GM18861 (cell line): ENCODE measurements at regions not wholly inside any gene's neighbourhood (a gene's known extent, or its start where the extent isn't known, plus 50 kb on each side); places are given as distances from the start of the nearest gene placed in this dataset.

ENCODE experiments used
- ATAC-seq: cut with Tn5 transposase; IDR thresholded peaks from one replicate; pipeline ENCODE4 v1.9.1; 2021; ENCODE audit not compliant: unreplicated experiment

DNA sequence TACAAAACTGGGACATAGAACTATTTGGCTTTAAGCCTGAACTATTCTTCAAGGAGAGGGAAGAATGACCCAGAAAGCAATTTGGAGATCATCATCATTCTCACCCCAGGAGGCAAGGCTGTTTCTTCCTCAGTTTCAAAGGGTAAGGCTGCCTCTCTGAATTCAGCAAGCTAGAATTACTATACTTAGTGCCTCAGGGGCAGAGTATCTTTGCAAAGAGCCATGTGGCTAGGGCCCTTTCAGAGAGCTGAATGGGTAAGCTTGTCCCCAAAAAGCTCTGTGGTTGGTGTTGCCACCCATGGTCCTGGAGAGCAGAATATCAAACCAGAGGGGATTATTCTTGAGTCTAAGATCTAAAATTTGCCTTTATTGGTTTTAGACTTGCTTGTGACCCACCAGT lies 720.3 kb upstream of the ARPP21 start:
- ATAC-seq = no peak

DNA sequence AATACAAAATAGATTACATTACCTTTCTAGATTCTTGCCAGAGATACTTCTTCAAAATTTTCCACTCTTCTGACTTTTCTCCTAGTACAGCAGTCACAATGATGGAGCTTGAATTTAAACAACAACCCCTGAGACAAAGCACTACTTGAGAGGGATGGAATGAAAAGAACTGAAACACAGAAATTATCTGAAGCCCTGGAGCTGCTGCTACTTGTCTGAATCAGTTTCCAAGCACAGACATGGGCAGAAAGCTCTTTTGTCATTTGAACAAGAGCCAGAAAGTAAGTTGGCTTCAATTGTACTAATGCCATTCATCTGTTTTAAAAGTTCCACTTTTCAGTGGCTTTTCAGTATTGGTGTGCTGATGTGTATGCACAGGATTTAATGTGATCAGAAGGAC lies 718.5 kb upstream of the ARPP21 start:
- no peak for ATAC-seq

DNA sequence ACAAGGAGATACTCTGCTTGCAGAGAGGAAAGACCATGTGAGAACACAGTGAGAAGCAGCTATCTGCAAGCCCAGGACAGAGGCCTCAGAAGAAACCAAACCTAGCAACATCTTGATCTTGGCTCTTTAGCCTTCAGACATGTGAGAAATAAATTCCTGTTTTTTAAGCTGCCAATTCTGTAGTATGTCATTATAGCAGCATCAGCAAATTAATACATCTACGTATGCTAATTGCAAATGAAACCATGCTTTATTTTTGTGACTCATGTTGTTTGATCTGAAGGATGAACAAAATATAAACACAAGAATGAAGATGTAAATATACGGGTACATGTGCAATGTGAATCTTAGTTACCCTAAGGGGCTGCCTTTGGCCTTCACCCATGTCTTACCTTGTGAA lies 714.4 kb upstream of the ARPP21 start:
- no peak for ATAC-seq

DNA sequence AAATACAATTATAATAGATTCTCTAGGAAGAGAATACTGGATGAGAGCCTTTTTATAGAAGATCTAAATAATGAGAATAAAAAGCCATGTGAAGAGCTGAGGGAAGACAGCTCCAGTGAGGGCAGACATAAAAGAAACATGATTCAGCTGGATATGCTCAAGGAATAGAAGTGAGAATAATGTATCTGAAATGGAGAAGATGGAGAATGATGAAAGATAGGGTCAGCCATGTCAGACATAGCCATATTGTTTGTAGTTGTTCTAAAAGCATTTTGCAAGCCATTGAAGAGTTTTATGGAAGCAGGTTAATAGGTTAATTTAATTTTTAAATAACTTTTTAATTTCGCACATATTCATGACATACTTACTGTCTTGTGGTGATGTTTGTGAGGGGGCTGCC lies 713.5 kb upstream of the ARPP21 start:
- ATAC-seq = no peak

DNA sequence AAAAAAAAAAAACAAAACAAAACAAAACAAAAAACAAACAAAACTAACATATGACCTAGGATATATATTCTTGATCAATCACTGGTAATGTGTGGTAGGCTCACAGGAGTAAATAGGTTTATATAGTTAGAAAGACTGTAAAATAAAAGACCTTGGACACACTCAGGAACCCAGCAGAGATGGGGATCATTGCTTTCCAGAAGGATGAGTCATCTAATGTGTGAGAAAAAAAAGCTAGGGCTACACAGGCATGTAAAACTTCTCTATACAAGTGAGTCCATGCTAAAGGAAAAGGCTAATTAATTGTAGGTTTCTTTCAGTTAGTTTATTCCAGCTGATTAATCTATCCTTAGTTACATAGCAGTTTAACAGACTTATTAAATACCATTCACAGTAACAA lies 710.3 kb upstream of the ARPP21 start:
- no peak for ATAC-seq

DNA sequence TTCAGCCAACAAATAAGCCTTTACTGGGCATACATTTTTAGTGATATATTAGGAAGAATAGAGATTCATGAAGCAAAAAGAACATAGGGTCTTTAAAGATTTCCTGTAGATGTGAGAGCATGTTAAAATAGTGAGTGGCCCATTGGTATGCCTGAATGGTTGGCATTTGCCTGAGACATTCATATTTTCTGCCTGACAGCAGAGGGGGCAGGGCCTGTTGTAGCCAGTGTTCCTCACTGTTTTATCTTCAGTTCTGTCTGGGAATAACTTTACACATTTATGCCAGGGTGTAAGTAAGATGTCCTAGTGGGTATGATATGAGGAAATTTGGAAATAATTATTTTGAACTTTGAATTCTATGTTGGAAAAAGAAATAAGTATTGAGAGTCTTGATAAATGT lies 704.7 kb upstream of the ARPP21 start:
- no peak for ATAC-seq

DNA sequence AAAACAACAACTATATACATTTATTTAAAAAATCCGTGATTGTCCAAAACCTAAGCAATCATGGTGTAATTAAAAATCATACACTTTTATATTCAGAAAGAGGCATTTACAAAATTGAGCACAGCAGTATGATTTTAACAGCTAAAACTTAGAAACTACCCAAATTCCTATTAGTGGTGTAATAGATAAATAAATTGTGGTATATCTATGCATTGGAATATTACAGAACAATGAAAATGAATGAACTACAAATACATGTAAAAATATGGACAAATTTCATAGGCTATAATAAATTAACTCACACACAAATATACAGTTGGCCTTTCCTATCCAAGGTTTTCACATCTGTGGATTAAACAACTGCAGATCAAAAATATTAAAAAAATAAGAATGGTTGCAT lies 700.5 kb upstream of the ARPP21 start:
- ATAC-seq = no peak

DNA sequence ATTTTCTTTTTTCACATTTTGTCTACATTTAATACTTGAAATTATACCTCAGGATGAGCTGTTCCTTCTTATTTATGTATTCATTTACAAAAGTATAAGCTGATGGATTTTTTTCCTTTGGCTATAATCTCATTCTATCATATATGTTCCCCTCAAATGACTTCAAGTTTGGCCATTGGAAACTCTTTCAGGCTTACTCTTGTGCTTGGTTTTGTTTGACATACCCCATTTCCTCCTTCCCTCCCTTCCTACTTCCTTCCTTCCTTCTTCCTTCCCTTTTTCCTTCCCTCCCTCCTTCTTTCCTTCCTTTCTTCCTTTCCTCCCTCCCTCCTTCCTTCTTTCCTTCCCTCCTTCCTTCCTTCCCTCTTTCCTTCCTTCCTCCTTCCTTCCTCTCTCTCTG lies 697.1 kb upstream of the ARPP21 start:
- ATAC-seq = no peak

DNA sequence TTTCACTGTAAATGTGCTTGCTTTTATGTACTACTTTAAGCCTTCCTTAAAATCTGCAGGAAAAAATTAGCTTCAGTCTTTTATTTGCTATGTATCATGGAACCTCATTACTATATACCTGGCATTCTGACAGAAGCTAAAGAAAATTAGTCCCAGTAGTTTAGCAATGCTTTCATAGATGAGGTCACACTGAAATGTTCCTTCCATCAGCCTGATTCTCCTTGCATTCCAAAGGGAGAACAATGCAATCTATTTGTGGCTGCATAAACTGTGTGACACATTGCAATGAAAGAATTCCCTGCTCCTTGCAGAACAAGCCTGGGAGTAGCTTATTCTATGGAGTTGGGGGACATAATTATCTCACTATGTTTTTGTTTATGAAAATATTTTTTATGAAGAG lies 691.5 kb upstream of the ARPP21 start:
- ATAC-seq = no peak

DNA sequence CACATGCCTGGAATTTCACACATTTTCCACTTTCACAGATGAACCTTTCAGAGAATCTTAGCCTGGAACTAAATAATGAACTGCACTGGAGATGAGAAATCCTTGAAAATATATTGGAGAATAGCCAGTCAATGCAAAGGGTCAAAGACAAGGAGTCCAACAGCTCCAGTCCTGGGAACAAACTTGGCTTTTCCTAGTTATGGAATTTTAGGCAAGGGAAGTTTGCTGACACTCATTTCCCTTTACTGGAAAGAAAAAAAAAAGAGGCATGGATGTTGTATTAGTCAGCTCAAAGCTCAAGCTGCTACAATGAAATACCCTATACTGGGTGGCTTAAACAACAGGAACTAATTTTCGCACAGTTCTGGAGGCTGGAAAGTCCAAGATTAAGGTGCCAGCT lies 690.8 kb upstream of the ARPP21 start:
- no peak for ATAC-seq

DNA sequence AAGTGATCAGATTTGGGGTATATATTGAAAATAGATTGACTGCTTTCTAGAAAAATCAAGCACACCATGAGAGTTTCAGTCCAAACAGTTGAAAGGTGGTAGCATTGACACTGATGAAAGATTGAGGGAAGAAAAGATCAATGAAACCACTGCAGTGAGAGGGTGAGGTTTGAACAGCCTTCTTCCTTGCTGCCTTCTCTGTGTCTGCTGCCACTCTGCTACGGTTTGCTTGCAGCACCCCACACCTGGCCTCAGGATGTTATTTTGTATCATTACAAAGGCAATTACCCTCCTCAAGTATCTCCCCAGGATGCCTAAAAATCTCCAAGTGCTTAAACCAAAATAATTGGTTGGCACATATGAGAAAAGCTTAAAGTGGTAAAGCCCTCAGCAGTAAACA lies 683.6 kb upstream of the ARPP21 start:
- ATAC-seq = no peak

DNA sequence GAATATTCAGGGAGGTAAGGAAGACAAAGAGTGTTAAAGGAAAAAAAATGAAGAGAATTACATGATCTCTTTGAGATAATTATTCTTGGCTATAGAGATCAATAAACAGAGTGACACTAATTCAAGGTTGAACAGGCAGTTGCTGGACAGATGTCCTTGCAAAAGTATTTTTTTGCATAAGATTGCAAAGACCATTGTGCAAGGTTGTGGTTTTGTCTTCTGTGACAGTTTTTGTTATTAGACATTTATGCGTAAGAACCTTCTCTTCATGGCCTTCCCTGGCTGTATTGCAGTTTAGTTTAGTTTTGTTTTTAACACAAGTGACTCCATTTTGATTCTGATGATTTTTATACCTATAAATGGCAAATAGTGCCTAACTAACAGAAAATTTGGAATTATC lies 682.8 kb upstream of the ARPP21 start:
- ATAC-seq = no peak

DNA sequence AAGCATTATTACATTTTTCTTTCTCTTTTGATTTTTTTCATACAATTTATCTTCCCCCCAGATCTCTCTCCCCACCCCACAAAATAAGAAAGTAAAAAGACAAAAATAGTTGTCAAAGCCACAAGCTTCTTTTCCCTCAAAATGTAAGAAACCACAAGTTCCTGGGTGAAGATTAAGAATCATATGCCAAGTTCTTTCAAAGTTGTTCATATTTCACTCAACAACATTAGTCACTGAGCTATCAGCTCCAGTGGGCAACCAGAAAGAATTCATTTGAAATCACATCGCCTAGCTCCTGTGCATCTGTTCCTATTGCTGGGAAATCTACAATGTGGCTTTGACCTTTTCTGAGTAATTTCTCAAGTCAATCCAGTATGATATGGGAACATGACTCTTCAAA lies 681.6 kb upstream of the ARPP21 start:
- ATAC-seq = no peak

DNA sequence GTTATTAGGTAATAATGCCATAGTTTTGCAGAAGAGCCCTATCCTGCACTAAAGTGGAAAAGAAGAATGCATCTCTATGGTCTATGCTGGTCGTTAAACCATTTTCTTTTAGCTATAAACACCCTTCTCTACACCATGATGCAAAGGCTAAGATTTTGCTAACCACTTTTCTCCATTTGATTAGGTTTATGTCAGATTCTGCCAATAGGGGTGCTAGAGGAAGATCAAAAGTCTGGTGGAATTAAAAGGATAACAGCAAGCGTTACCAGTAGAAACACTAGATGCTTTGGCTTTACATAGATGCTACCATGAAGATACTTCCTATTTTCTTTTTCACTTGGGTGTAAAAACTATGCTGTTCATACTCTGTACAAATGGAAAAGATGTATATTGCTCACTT lies 669.8 kb upstream of the ARPP21 start:
- ATAC-seq = no peak

DNA sequence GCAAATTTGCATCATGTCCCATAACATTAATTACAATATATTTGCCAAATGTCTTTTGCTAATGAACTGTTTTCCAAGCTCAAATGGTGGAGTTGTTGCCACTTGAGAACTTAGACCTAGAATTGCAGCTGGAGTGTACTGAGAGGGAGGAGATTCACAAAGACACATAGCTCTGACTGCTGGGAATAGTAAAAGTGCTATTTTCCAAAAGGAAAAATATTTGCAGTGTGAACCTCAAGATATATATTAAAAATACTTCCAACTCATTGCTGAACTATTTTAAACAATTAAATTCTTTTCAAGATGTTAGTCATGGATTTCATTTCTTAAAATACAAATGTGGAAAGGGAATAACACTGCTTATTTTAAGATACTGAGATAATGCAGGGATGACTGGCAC lies 666.8 kb upstream of the ARPP21 start:
- no peak for ATAC-seq

DNA sequence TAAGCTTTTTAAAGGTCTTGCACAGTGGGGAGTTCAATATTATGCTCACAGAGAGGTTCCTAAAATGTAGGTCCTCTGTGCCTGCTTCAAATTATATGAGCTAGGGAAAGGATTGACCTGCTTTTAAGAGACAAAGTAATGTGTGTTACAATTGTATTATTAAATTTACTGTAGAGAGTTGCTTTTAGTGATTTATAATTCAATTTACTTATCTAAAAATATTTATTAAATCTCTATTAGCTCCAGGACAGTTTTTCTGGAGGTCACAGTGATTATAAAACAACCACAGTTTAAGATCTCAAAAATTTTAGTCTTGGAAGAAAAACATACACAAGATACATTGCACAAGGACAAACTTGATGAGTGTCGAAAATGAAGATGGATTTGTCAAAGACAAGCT lies 665.7 kb upstream of the ARPP21 start:
- no peak for ATAC-seq

DNA sequence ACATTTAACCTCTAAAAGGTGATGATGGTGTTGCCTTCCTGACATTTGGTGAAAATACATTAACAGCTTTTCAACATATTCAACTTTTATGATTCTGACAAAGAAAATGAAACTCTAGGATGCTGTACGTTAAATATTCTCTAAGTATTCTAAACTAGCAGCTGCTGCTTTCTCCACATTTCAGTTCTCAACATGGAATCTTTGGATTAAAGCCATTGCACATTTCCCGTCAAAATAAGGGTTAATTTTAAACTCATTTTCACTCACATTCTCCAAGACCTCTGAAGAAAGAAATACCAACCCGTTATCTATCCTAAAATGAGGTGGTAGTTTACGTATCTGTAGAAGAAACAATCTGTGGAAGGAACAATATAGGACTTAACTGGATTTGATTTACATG lies 655.7 kb upstream of the ARPP21 start:
- ATAC-seq = no peak

DNA sequence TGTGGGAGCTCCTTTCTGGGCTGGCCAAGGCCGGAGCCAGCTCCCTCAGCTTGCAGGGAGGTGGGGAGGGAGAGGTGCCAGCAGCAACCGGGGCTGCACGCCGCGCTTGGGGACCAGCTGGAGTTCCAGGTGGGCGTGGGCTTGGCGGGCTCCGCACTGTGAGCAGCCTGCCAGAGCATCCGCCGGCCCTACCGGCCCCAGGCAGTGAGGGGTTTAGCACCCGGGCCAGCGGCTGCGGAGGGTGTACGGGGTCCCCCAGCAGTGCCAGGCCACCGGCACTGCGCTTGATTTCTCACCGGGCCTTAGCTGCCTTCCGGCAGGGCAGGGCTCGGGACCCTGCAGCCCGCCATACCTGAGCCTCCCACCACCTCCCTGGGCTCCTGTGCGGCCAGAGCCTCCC lies 651.0 kb upstream of the ARPP21 start:
- ATAC-seq = no peak

DNA sequence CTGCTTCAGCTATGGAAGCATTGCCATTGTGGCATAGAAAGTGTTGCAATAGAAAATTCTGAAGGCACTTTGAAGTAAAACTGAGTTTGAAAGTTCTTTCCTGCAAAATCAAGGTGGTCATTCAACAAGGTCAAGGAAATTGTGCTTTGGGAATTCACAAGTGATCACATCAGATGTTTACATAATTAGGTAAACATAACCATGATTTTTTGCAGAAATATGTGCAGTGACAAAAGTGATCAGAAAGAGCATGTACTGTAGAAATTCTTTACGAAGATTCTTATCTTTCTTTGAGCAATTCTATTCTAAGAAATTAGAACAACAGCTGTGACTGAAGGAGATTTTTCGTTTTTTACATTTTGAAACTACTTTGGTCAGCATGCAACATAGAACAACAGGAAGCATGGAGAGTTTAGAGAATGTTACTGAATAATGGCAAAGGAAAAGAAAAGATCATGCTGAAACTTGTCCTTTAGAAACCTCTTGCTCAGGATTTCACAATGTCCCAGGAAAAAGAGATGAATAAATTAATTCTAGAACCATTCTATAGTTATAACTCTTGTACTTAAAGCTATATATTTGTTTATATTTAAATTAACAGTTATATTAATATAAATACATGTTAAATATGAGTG lies 643.4 kb upstream of the ARPP21 start:
- ATAC-seq = no peak

DNA sequence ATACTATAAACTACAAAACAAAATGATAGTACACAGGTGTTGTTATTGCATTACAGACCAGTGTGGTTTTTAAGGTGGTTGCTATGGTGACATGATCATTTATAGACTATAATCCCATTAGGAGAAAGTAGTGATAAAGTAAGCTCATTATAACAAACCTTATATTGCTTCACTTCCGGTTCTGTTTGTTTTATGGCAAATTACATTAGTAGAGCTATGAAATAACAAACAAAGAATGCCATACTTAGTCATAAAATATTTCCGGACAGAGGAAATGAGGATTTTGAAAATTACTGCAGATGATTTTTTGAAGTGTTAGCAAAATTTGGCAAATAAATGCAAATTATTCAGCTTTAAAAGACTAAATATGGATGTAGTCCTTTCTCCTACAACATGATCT lies 640.4 kb upstream of the ARPP21 start:
- ATAC-seq = no peak

DNA sequence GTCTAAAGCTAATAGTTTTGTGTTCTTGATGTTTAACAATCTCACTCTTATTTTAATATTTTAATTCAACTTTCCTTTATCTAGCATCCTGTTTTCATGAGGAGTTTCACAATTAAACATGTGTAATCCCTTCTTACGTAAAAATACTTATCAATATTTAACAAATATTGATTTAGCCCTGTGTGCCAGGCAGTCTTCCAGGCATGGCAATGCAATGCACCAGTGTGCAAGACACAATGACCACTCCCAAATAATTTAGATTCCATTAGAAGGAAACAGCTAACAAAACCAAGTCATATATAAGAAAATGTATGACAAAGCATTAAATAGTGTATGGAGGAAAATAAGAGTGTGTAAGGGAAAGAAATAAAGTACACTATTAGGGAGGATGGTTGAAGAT lies 627.1 kb upstream of the ARPP21 start:
- ATAC-seq = no peak

DNA sequence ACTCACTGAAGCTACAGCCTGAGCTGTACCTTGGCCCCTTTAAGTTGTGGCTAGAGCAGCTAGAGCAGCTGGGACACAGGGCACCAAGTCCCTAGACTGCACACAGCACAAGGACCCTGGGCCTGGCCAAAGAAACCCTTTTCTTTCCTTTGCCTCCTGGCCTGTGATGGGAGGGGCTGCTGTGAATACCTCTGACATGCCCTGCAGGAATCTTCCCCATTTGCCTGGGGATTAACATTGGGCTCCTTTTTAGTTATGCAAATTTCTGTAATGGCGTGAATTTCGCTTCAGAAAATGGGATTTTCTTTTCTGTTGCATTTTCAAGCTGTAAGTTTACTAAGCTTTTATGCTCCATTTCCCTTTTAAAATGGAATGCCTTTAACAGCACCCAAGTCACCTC lies 611.2 kb upstream of the ARPP21 start:
- ATAC-seq = no peak

DNA sequence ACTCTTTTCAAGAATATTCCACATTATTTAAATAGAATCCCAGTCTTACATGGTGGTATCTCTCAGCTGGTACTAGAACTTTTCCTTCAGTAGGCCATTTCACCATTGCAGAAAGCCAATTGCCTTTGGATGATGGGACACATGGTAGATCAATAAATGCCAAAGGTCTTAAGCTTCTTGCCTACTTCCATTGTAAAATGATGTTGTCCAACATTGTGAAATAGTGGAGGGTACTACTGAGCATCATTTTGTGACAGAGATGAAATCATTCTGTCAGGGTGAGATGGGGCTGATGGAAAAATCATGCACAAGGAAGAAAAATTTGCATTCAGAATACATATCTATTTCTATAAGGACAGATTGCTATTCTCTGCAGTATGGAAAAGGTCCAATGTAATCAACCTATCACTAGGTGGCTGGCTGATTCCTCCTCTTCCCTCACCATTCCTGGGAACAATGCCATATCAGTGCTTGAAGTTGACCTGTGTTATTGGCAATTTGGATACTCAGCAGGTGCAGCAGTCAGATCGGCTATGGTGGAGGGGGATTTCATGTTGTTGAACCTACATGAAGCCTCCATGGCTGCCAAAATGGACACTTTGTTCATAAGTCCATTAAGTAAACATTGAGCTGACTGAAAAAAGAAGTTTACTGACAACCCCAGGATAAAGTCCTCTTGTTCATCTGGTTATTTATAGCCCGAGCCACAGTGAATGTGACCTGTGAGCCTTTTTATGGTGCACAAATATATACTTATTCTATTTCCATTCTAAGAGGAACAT lies 596.9 kb upstream of the ARPP21 start:
- ATAC-seq = no peak
